WTC11 (cell line): ENCODE measurements at regions not wholly inside any gene's neighbourhood (a gene's known extent, or its start where the extent isn't known, plus 50 kb on each side); places are given as distances from the start of the nearest gene placed in this dataset.

Experiments
- ATAC-seq: fragments of 200-7000 bp; cut with Tn5 transposase; 2 replicates; pipeline ENCODE4 v1.10.0; 2021; ENCODE audit warnings: mild to moderate bottlenecking, moderate library complexity
- CTCF ChIA-PET: fragments of 300-600 bp; sonication (Branson Sonifier 250); formaldehyde crosslinking; loops from one replicate; lab custom pipeline; 2021; ENCODE audit warnings: antibody characterized with exemption; lab: Charles Lee
- POLR2A ChIA-PET: fragments of 350-600 bp; sonication (Branson Sonifier 250); formaldehyde crosslinking; loops from one replicate; lab custom pipeline; 2021; ENCODE audit warnings: antibody characterized with exemption; lab: Charles Lee
- DNase-seq: peaks from one replicate; pipeline ENCODE4 v3.0.0; 2021; ENCODE audit warnings: low spot score
- H3K27ac Mint-ChIP-seq: 2 replicates; pipeline ENCODE4 v1.8.0; 2021; ENCODE audit warnings: mixed read lengths
- H3K27me3 Mint-ChIP-seq: 2 replicates; pipeline ENCODE4 v1.8.0; 2021; ENCODE audit warnings: low read depth, mild to moderate bottlenecking, moderate library complexity, mixed read lengths
- H3K36me3 Mint-ChIP-seq: 2 replicates; pipeline ENCODE4 v1.8.0; 2021; ENCODE audit warnings: mixed read lengths
- H3K4me1 Mint-ChIP-seq: 2 replicates; pipeline ENCODE4 v1.8.0; 2022; ENCODE audit warnings: mixed read lengths
- H3K4me3 Mint-ChIP-seq: 2 replicates; pipeline ENCODE4 v1.8.0; 2021; ENCODE audit warnings: mild to moderate bottlenecking, moderate library complexity, mixed read lengths
- H3K9me3 Mint-ChIP-seq: 2 replicates; pipeline ENCODE4 v1.8.0; 2021; ENCODE audit warnings: mixed read lengths
- AR ChIP-seq: fragments of 250-450 bp; sonication (Bioruptor Pico); IDR thresholded peaks from 2 replicates; pipeline ENCODE4 v1.9.0; 2021; ENCODE audit warnings: mild to moderate bottlenecking
- ATF6 ChIP-seq: sonication (generic); formaldehyde crosslinking; IDR thresholded peaks from 2 replicates; pipeline ENCODE4 v1.8.1; 2023; ENCODE audit warnings: mild to moderate bottlenecking, missing genetic modification reagents
- CREB1 ChIP-seq: sonication (generic); formaldehyde crosslinking; IDR thresholded peaks from 2 replicates; pipeline ENCODE4 v1.8.0; 2023; ENCODE audit warnings: mild to moderate bottlenecking, missing genetic modification reagents
- ELF4 ChIP-seq: sonication (generic); formaldehyde crosslinking; IDR thresholded peaks from 2 replicates; pipeline ENCODE4 v1.8.1; 2022; ENCODE audit warnings: low read depth, mild to moderate bottlenecking, moderate library complexity, missing genetic modification reagents
- FOXP1 ChIP-seq: sonication (generic); formaldehyde crosslinking; IDR thresholded peaks from 2 replicates; pipeline ENCODE4 v1.8.0; 2022; ENCODE audit warnings: missing genetic modification reagents, mild to moderate bottlenecking, moderate library complexity, borderline replicate concordance
- FOXP4 ChIP-seq: sonication (generic); formaldehyde crosslinking; IDR thresholded peaks from 2 replicates; pipeline ENCODE4 v1.8.0; 2022; ENCODE audit warnings: mild to moderate bottlenecking, missing genetic modification reagents
- GRHL2 ChIP-seq: fragments of 250-450 bp; sonication (Bioruptor Pico); IDR thresholded peaks from 2 replicates; pipeline ENCODE4 v1.8.0; 2022; ENCODE audit warnings: mild to moderate bottlenecking, moderate library complexity; ENCODE audit not compliant: insufficient replicate concordance, severe bottlenecking
- JAZF1 ChIP-seq: fragments of 250-450 bp; sonication (Bioruptor Pico); IDR thresholded peaks from 2 replicates; pipeline ENCODE4 v1.9.0; 2021; ENCODE audit warnings: moderate library complexity, mild to moderate bottlenecking, inconsistent platforms
- NFE2L1 ChIP-seq: sonication (generic); formaldehyde crosslinking; IDR thresholded peaks from 2 replicates; pipeline ENCODE4 v1.8.1; 2023; ENCODE audit warnings: missing genetic modification reagents
- RELA ChIP-seq: sonication (generic); formaldehyde crosslinking; IDR thresholded peaks from 2 replicates; pipeline ENCODE4 v1.8.1; 2022; ENCODE audit warnings: missing genetic modification reagents, mild to moderate bottlenecking, borderline replicate concordance
- SMAD4 ChIP-seq: sonication (generic); formaldehyde crosslinking; IDR thresholded peaks from 2 replicates; pipeline ENCODE4 v1.8.0; 2022; ENCODE audit warnings: mild to moderate bottlenecking, missing genetic modification reagents
- USF2 ChIP-seq: sonication (generic); formaldehyde crosslinking; IDR thresholded peaks from 2 replicates; pipeline ENCODE4 v1.8.1; 2023; ENCODE audit warnings: mild to moderate bottlenecking, missing genetic modification reagents, moderate library complexity
- ZNF232 ChIP-seq: sonication (generic); formaldehyde crosslinking; IDR thresholded peaks from 2 replicates; pipeline ENCODE4 v1.8.0; 2022; ENCODE audit warnings: mild to moderate bottlenecking, missing genetic modification reagents
- ZNF396 ChIP-seq: fragments of 250-450 bp; sonication (Bioruptor Pico); IDR thresholded peaks from 2 replicates; pipeline ENCODE4 v1.8.0; 2021; ENCODE audit warnings: mild to moderate bottlenecking, moderate library complexity, borderline replicate concordance
- TF ChIP-seq, protein P1 (sequence below): sonication (generic); formaldehyde crosslinking; IDR thresholded peaks from 2 replicates; pipeline ENCODE4 v1.8.1; 2022; ENCODE audit warnings: low read depth, mild to moderate bottlenecking, moderate library complexity, missing genetic modification reagents, borderline replicate concordance
- TF ChIP-seq, protein P2 (sequence below): sonication (generic); formaldehyde crosslinking; conservative IDR thresholded peaks from 2 replicates; pipeline ENCODE4 v1.8.1; 2023; ENCODE audit warnings: mild to moderate bottlenecking, low read depth, missing genetic modification reagents, moderate library complexity

DNA sequence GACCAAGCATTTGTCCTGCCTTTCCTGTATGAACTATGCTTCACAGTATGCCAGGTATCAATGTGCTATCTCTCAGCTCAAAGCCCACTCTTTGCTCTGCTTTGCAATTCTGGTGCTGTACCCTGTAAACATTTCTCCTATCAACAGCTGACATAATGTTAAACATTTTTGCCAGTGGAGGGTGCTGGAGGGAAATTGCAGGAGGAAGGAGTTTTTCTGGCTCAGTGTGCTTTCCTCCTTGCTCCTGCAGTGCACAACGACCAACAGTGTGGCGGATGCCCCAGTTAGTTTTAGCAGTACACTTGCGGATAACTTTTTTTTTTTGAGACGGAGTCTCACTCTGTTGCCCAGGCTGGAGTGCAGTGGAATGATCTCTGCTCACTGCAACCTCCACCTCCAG, 67.1 kb upstream of the PTGFRN start (continued):
- TF ChIP-seq, protein P1, sequence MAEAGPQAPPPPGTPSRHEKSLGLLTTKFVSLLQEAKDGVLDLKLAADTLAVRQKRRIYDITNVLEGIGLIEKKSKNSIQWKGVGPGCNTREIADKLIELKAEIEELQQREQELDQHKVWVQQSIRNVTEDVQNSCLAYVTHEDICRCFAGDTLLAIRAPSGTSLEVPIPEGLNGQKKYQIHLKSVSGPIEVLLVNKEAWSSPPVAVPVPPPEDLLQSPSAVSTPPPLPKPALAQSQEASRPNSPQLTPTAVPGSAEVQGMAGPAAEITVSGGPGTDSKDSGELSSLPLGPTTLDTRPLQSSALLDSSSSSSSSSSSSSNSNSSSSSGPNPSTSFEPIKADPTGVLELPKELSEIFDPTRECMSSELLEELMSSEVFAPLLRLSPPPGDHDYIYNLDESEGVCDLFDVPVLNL, result no peak
- TF ChIP-seq ZNF232 (CRISPR knock-in tag), result no peak

GRCh38 chr1:116844775-116845174, 64.9 kb upstream of the PTGFRN start:
- Mint-ChIP-seq H3K9me3 (peaks cover 13% of the 10 kb centered on the region), H3K4me1 (peaks cover 13% of the 10 kb centered on the region), H3K36me3 (peaks cover 4% of the 10 kb centered on the region; the same call in 1 of the 2 replicates), H3K27me3 (no peaks in the 10 kb centered on the region; the same call in 1 of the 2 replicates), H3K4me3 (no peak overlapping the region), H3K27ac (no peak overlapping the region)
- ATAC-seq, result no peak
- no peak for TF ChIP-seq CREB1
- no peak for TF ChIP-seq USF2
- no peak for TF ChIP-seq FOXP1 (CRISPR knock-in tag)
- TF ChIP-seq, protein P1, result no peak
- no peak for TF ChIP-seq GRHL2
- no peak for TF ChIP-seq ATF6
- TF ChIP-seq SMAD4 (CRISPR knock-in tag), result no peak
- TF ChIP-seq FOXP4 (CRISPR knock-in tag), result no peak
- TF ChIP-seq ELF4 (CRISPR knock-in tag), result no peak
- no peak for TF ChIP-seq AR
- no peak for TF ChIP-seq NFE2L1 (CRISPR knock-in tag)
- no peak for DNase-seq
- ChIA-PET POLR2A (no interaction called here), CTCF (no interaction called here)

- H3K36me3 Mint-ChIP-seq, result peaks cover 7% of the 10 kb centered on the region; the same call in 1 of the 2 replicates
- H3K9me3 Mint-ChIP-seq, result peaks cover 17% of the 10 kb centered on the region
- ChIA-PET POLR2A (interaction anchor here (0.6 kb wide), 1 partner anchor 1848 kb away, joined by 3 read pairs; no protein-coding TSS in a partner anchor), CTCF (interaction anchor here (0.7 to 1.0 kb wide), 2 partner anchors 72 to 109 kb away, joined by 3 read pairs; no protein-coding TSS in a partner anchor)
- DNase-seq (no peak), ATAC-seq (no peak)
- H3K4me3 Mint-ChIP-seq, result no peak overlapping the region
- no peak overlapping the region for H3K27ac Mint-ChIP-seq
- H3K27me3 Mint-ChIP-seq, result no peaks in the 10 kb centered on the region; the same call in 1 of the 2 replicates
- peaks cover 18% of the 10 kb centered on the region for H3K4me1 Mint-ChIP-seq
- no peak for TF ChIP-seq ZNF396
- TF ChIP-seq, protein P2, sequence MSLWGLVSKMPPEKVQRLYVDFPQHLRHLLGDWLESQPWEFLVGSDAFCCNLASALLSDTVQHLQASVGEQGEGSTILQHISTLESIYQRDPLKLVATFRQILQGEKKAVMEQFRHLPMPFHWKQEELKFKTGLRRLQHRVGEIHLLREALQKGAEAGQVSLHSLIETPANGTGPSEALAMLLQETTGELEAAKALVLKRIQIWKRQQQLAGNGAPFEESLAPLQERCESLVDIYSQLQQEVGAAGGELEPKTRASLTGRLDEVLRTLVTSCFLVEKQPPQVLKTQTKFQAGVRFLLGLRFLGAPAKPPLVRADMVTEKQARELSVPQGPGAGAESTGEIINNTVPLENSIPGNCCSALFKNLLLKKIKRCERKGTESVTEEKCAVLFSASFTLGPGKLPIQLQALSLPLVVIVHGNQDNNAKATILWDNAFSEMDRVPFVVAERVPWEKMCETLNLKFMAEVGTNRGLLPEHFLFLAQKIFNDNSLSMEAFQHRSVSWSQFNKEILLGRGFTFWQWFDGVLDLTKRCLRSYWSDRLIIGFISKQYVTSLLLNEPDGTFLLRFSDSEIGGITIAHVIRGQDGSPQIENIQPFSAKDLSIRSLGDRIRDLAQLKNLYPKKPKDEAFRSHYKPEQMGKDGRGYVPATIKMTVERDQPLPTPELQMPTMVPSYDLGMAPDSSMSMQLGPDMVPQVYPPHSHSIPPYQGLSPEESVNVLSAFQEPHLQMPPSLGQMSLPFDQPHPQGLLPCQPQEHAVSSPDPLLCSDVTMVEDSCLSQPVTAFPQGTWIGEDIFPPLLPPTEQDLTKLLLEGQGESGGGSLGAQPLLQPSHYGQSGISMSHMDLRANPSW (CRISPR knock-in tag), result no peak
- no peak for TF ChIP-seq JAZF1
- no peak for TF ChIP-seq RELA (CRISPR knock-in tag)
- no peak for TF ChIP-seq ATF6
These were observed 62.5 kb upstream of the PTGFRN start for GRCh38 chr1:116847190-116847589.
